ENCODE measurements at regions not wholly inside any gene's neighbourhood (a gene's known extent, or its start where the extent isn't known, plus 50 kb on each side); places are given as distances from the start of the nearest gene placed in this dataset.

GRCh38 chr1:208333676-208334075 lies 89.5 kb upstream of the PLXNA2 start:
- H3K4me2 ChIP-seq (ENCODE audit: low read length): no peak overlapping the region
- no peaks in the 10 kb centered on the region for H3K9me3 ChIP-seq (ENCODE audit: low read length)
- H3K4me3 ChIP-seq (ENCODE audit: low read length): no peak overlapping the region
- no peak for TF ChIP-seq SMC3 (conservative IDR thresholded peaks at IDR 0.05; ENCODE audit: poor library complexity)
- TF ChIP-seq REST (IDR thresholded peaks at IDR 0.05; ENCODE audit: borderline replicate concordance): no peak
- no peak for TF ChIP-seq POLR2AphosphoS5 (IDR thresholded peaks at IDR 0.05)
- no peak for TF ChIP-seq RAD21 (conservative IDR thresholded peaks at IDR 0.05)
- TF ChIP-seq EZH2 (IDR thresholded peaks at IDR 0.05; ENCODE audit: borderline replicate concordance, insufficient read depth, low read length, poor library complexity, severe bottlenecking): no peak
- TF ChIP-seq CTCF (IDR thresholded peaks at IDR 0.05; ENCODE audit: poor library complexity, severe bottlenecking): no peak
- no peak for TF ChIP-seq MXI1 (conservative IDR thresholded peaks at IDR 0.05; ENCODE audit: poor library complexity, severe bottlenecking)
- TF ChIP-seq TAF1 (IDR thresholded peaks at IDR 0.05; ENCODE audit: low read depth): no peak
- TF ChIP-seq EP300 (conservative IDR thresholded peaks at IDR 0.05; ENCODE audit: poor library complexity, severe bottlenecking): no peak
- H3K27me3 ChIP-seq (ENCODE audit: insufficient read depth, low read depth, low read length): no peaks in the 10 kb centered on the region
- no peaks in the 10 kb centered on the region for H3K9me2 ChIP-seq (ENCODE audit: insufficient read depth, low read length)
- H2AFZ ChIP-seq (ENCODE audit: low read depth, low read length): no peak overlapping the region
- H3F3A ChIP-seq (ENCODE audit: insufficient read depth, low read length, poor library complexity, severe bottlenecking): no peaks in the 10 kb centered on the region
- H3K36me3 ChIP-seq (ENCODE audit: insufficient read depth, low read length): no peaks in the 10 kb centered on the region
- no peak overlapping the region for H3K27ac ChIP-seq (ENCODE audit: low read length)
- no peaks in the 10 kb centered on the region for H4K20me1 ChIP-seq (ENCODE audit: insufficient read depth)
- no peak overlapping the region for H3K9ac ChIP-seq (ENCODE audit: low read length)
- H3K79me2 ChIP-seq (replicated peaks; ENCODE audit: insufficient read depth, low read length): no peaks in the 10 kb centered on the region

GRCh38 chr1:208335371-208336136 lies 91.4 kb upstream of the PLXNA2 start:
- no peak overlapping the region for H3K4me3 ChIP-seq (ENCODE audit: low read length)
- H3K4me2 ChIP-seq (ENCODE audit: low read length): no peak overlapping the region
- no peak for TF ChIP-seq POLR2AphosphoS5 (IDR thresholded peaks at IDR 0.05)
- no peak for TF ChIP-seq SMC3 (conservative IDR thresholded peaks at IDR 0.05; ENCODE audit: poor library complexity)
- TF ChIP-seq TAF1 (IDR thresholded peaks at IDR 0.05; ENCODE audit: low read depth): no peak
- TF ChIP-seq EZH2 (IDR thresholded peaks at IDR 0.05; ENCODE audit: borderline replicate concordance, insufficient read depth, low read length, poor library complexity, severe bottlenecking): no peak
- TF ChIP-seq MXI1 (conservative IDR thresholded peaks at IDR 0.05; ENCODE audit: poor library complexity, severe bottlenecking): no peak
- TF ChIP-seq RAD21 (conservative IDR thresholded peaks at IDR 0.05): no peak
- TF ChIP-seq EP300 (conservative IDR thresholded peaks at IDR 0.05; ENCODE audit: poor library complexity, severe bottlenecking): no peak
- no peak for TF ChIP-seq REST (IDR thresholded peaks at IDR 0.05; ENCODE audit: borderline replicate concordance)
- no peak for TF ChIP-seq CTCF (IDR thresholded peaks at IDR 0.05; ENCODE audit: poor library complexity, severe bottlenecking)
- no peaks in the 10 kb centered on the region for H3K79me2 ChIP-seq (replicated peaks; ENCODE audit: insufficient read depth, low read length)
- H3K27ac ChIP-seq (ENCODE audit: low read length): no peak overlapping the region
- H2AFZ ChIP-seq (ENCODE audit: low read depth, low read length): no peak overlapping the region
- H3K9me3 ChIP-seq (ENCODE audit: low read length): no peaks in the 10 kb centered on the region
- H3F3A ChIP-seq (ENCODE audit: insufficient read depth, low read length, poor library complexity, severe bottlenecking): no peaks in the 10 kb centered on the region
- H3K9me2 ChIP-seq (ENCODE audit: insufficient read depth, low read length): no peaks in the 10 kb centered on the region
- no peaks in the 10 kb centered on the region for H3K36me3 ChIP-seq (ENCODE audit: insufficient read depth, low read length)
- no peak overlapping the region for H3K9ac ChIP-seq (ENCODE audit: low read length)
- H3K27me3 ChIP-seq (ENCODE audit: insufficient read depth, low read depth, low read length): no peaks in the 10 kb centered on the region
- no peaks in the 10 kb centered on the region for H4K20me1 ChIP-seq (ENCODE audit: insufficient read depth)
